Subcutaneous abdominal adipose tissue (tissue), 5 donors: ENCODE measurements at regions not wholly inside any gene's neighbourhood (a gene's known extent, or its start where the extent isn't known, plus 50 kb on each side); places are given as distances from the start of the nearest gene placed in this dataset.

Source experiments
- H3K27ac ChIP-seq: one replicate; pipeline ENCODE4 v1.7.0; 2013; ENCODE audit warnings: low read depth, mild to moderate bottlenecking, inconsistent platforms, low read length, moderate library complexity
- H3K27me3 ChIP-seq, 5 donors: one replicate each; pipeline ENCODE4 v1.7.0; 2013; ENCODE audit warnings: low read length in 5 of 5, inconsistent platforms in 1 of 5; ENCODE audit not compliant: control insufficient read depth in 5 of 5, insufficient read depth in 4 of 5
- H3K36me3 ChIP-seq, 5 donors: one replicate each; pipeline ENCODE4 v1.7.0; 2013; ENCODE audit warnings: low read length in 5 of 5; ENCODE audit not compliant: control insufficient read depth in 5 of 5, insufficient read depth in 5 of 5
- H3K4me1 ChIP-seq, 5 donors: one replicate each; pipeline ENCODE4 v1.7.0; 2013; ENCODE audit warnings: low read length in 5 of 5, mild to moderate bottlenecking in 3 of 5, moderate library complexity in 1 of 5; ENCODE audit not compliant: control insufficient read depth in 5 of 5, insufficient read depth in 5 of 5
- H3K4me3 ChIP-seq, 5 donors: one replicate each; pipeline ENCODE4 v1.7.0; 2013; ENCODE audit warnings: low read length in 5 of 5, low read depth in 1 of 5
- H3K9ac ChIP-seq, 5 donors: one replicate each; pipeline ENCODE4 v1.7.0; 2013; ENCODE audit warnings: low read length in 5 of 5, mild to moderate bottlenecking in 4 of 5, moderate library complexity in 3 of 5
- H3K9me3 ChIP-seq, 5 donors: one replicate each; pipeline ENCODE4 v1.7.0; 2013; ENCODE audit warnings: low read length in 5 of 5; ENCODE audit not compliant: control insufficient read depth in 5 of 5
- donor health status: healthy.
- donor health status: healthy.
- donor health status: healthy.
- donor health status: healthy.
- donor health status: healthy.

DNA sequence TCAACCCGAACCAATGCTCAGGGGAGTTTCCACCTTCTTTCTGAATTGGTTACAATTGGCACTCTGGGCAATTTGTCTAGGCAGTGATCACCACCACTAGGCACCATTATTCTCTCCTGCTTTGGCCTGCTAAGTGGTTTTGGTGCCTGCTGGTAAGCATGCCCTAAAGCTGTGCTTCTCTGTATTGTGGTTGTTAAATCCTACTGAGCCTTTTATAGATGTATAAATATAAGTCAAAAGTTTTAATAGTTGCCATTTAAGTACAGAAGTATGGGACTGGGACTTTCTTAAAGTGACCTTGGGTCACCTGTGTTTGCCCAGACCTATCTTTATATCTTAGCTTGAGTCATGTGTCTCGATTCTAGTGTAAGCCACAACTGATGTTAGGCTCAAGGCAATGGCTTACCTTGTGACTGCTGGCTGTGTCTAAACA is 475.9 kb downstream of the SLC16A7 start:
- Histone ChIP-seq H3K4me1 (no peaks in the 10 kb centered on the region), H3K36me3 (no peaks in the 10 kb centered on the region), H3K4me3 (no peak overlapping the region), H3K27ac (no peak overlapping the region), H3K27me3 (no peaks in the 10 kb centered on the region), H3K9ac (no peak overlapping the region), H3K9me3 (no peaks in the 10 kb centered on the region)

DNA sequence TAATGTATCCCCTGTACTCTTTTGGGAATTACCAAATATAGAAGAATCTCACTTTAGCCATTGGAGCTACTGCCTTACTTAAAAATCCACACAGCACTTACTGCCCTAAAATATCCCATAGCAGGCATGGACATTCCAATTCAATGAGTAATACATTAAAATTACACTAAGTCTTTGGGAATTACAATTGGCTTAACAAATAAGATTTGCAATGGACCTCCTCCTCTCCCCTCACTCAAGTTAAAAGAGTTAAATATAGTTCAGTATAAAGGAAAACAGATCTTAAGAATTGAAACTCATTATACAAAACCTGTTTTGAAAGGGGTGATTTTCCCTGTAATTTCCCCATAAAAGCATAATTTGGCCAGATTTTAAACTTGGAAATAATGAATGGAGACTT is 477.1 kb downstream of the SLC16A7 start:
- no peak overlapping the region for H3K4me3 ChIP-seq
- H3K27me3 ChIP-seq, result no peaks in the 10 kb centered on the region
- no peak overlapping the region for H3K9ac ChIP-seq
- no peaks in the 10 kb centered on the region for H3K4me1 ChIP-seq
- no peaks in the 10 kb centered on the region for H3K36me3 ChIP-seq
- no peak overlapping the region for H3K27ac ChIP-seq
- no peaks in the 10 kb centered on the region for H3K9me3 ChIP-seq

GRCh38 chr12:60075091-60075490 is 479.3 kb downstream of the SLC16A7 start:
- H3K4me3 ChIP-seq, result no peak overlapping the region
- no peaks in the 10 kb centered on the region for H3K9me3 ChIP-seq
- H3K27ac ChIP-seq, result no peak overlapping the region
- H3K27me3 ChIP-seq, result no peaks in the 10 kb centered on the region
- H3K4me1 ChIP-seq, result no peaks in the 10 kb centered on the region
- no peak overlapping the region for H3K9ac ChIP-seq
- no peaks in the 10 kb centered on the region for H3K36me3 ChIP-seq

DNA sequence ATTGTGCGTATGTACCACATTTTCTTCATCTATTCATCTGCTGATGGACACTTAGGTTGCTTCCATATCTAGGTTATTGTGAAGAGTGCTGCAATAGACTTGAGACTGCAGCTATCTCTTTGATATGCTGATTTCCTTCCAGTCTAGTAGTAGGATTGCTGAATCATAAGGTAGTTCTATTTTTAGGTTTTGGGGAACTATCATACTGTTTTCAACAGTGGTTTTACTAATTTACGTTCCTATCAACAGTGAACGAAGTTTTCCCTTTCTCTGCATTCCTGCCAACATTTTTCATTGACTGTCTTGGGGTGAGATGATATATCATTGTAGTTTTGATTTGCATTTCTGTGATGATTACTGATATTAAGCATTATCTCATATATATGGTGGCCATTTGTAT is 482.2 kb downstream of the SLC16A7 start:
- no peak overlapping the region for H3K27ac ChIP-seq

GRCh38 chr12:60093428-60093827 is 497.6 kb downstream of the SLC16A7 start:
- H3K27me3 ChIP-seq, result no peaks in the 10 kb centered on the region
- H3K4me3 ChIP-seq, result no peak overlapping the region
- H3K9me3 ChIP-seq, result peaks cover 0 to 3% (median 0%) of the 10 kb centered on the region in 5 donors
- H3K9ac ChIP-seq, result no peak overlapping the region
- no peaks in the 10 kb centered on the region for H3K4me1 ChIP-seq
- no peaks in the 10 kb centered on the region for H3K36me3 ChIP-seq
- H3K27ac ChIP-seq, result no peak overlapping the region

More for the DNA sequence above, 482.2 kb downstream of the SLC16A7 start:
- H3K27me3 ChIP-seq, result no peaks in the 10 kb centered on the region
- H3K9ac ChIP-seq, result no peak overlapping the region
- H3K9me3 ChIP-seq, result no peaks in the 10 kb centered on the region
- H3K4me3 ChIP-seq, result no peak overlapping the region
- H3K4me1 ChIP-seq, result no peaks in the 10 kb centered on the region
- H3K36me3 ChIP-seq, result no peaks in the 10 kb centered on the region

DNA sequence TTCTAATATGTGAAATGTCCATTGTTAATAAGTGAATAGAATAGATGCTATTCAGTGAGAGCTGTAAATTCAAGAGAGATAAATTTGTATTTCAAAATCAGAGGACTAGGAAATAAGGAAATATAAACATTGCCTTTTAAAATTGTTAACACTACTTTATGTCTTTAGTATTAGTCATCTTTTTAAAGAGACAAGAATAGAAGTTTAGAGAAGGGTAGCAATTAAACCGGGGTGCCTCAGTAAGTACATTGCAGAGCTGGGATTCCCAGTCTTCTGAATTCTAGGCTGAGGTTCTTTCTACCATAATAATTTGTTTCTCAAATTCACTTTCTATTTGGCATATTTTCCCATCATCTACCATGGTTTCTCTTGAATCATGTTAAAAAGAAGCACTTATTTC is 498.6 kb downstream of the SLC16A7 start:
- no peak overlapping the region for H3K4me3 ChIP-seq
- H3K27me3 ChIP-seq, result no peaks in the 10 kb centered on the region
- H3K27ac ChIP-seq, result no peak overlapping the region
- H3K36me3 ChIP-seq, result no peaks in the 10 kb centered on the region
- H3K9ac ChIP-seq, result no peak overlapping the region
- H3K4me1 ChIP-seq, result no peaks in the 10 kb centered on the region
- peaks cover 0 to 8% (median 4%) of the 10 kb centered on the region in 5 donors for H3K9me3 ChIP-seq

GRCh38 chr12:60096727-60097126 is 500.9 kb downstream of the SLC16A7 start:
- Histone ChIP-seq H3K27me3 (no peaks in the 10 kb centered on the region), H3K9ac (no peak overlapping the region), H3K4me3 (no peak overlapping the region), H3K36me3 (no peaks in the 10 kb centered on the region), H3K27ac (no peak overlapping the region), H3K4me1 (peaks cover 0 to under 1% (median 0%) of the 10 kb centered on the region in 5 donors), H3K9me3 (peaks cover 0 to 12% (median 7%) of the 10 kb centered on the region in 5 donors)

- H3K4me1 ChIP-seq, result peaks cover 0 to 3% (median 0%) of the 10 kb centered on the region in 5 donors
- no peaks in the 10 kb centered on the region for H3K36me3 ChIP-seq
- peaks cover 0 to 12% (median 7%) of the 10 kb centered on the region in 5 donors for H3K9me3 ChIP-seq
- no peaks in the 10 kb centered on the region for H3K27me3 ChIP-seq
- no peak overlapping the region for H3K4me3 ChIP-seq
- H3K9ac ChIP-seq, result no peak overlapping the region
- H3K27ac ChIP-seq, result no peak overlapping the region
These were observed 504.3 kb downstream of the SLC16A7 start for GRCh38 chr12:60100160-60100559.

DNA sequence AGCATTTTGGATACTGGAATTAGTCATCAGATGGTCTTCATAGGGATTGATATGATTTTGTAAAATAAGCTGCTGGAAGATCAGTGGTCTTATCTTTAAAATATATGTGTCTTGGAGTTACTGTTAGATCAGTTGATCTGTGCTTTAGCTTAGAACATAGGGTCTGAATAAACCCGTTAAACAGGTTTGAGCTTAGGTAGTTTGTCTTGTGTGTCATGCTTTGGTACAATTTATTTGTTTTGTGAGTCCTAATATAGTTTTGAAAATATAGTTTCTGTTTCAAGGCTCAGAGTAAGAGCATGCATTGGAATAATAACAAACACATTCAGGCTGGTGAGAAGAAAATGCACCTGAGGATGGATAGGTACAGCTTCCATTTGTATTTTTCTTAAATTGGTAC is 505.0 kb downstream of the SLC16A7 start:
- peaks cover 0 to 3% (median 0%) of the 10 kb centered on the region in 5 donors for H3K4me1 ChIP-seq
- no peaks in the 10 kb centered on the region for H3K27me3 ChIP-seq
- H3K9ac ChIP-seq, result no peak overlapping the region
- no peak overlapping the region for H3K4me3 ChIP-seq
- H3K27ac ChIP-seq, result no peak overlapping the region
- H3K9me3 ChIP-seq, result peaks cover 0 to 12% (median 7%) of the 10 kb centered on the region in 5 donors
- H3K36me3 ChIP-seq, result no peaks in the 10 kb centered on the region

- H3K4me1 ChIP-seq, result peaks cover 0 to 3% (median 0%) of the 10 kb centered on the region in 5 donors
- no peaks in the 10 kb centered on the region for H3K36me3 ChIP-seq
- H3K9ac ChIP-seq, result no peak overlapping the region
- no peak overlapping the region for H3K27ac ChIP-seq
- no peak overlapping the region for H3K4me3 ChIP-seq
- no peaks in the 10 kb centered on the region for H3K27me3 ChIP-seq
- peaks cover 0 to 12% (median 7%) of the 10 kb centered on the region in 5 donors for H3K9me3 ChIP-seq
These were observed 505.9 kb downstream of the SLC16A7 start for GRCh38 chr12:60101715-60102114.

- Histone ChIP-seq H3K9ac (no peak overlapping the region), H3K4me1 (peaks cover 0 to 3% (median 0%) of the 10 kb centered on the region in 5 donors), H3K4me3 (no peak overlapping the region), H3K9me3 (no peaks in the 10 kb centered on the region), H3K27ac (no peak overlapping the region), H3K36me3 (no peaks in the 10 kb centered on the region), H3K27me3 (no peaks in the 10 kb centered on the region)
These were observed 510.4 kb downstream of the SLC16A7 start for GRCh38 chr12:60106214-60106613.
